AG09319 (cell line): ENCODE measurements at regions not wholly inside any gene's neighbourhood (a gene's known extent, or its start where the extent isn't known, plus 50 kb on each side); places are given as distances from the start of the nearest gene placed in this dataset.

Source experiments
- DNase-seq: peaks from one replicate; pipeline ENCODE4 v3.0.0-alpha.2; 2010; ENCODE audit warnings: low read depth; ENCODE audit errors: extremely low read depth
- CTCF ChIP-seq: IDR thresholded peaks from 2 replicates; pipeline ENCODE4 v1.5.1; 2011; ENCODE audit warnings: low read depth, mild to moderate bottlenecking, inconsistent platforms, low read length, moderate library complexity

DNA sequence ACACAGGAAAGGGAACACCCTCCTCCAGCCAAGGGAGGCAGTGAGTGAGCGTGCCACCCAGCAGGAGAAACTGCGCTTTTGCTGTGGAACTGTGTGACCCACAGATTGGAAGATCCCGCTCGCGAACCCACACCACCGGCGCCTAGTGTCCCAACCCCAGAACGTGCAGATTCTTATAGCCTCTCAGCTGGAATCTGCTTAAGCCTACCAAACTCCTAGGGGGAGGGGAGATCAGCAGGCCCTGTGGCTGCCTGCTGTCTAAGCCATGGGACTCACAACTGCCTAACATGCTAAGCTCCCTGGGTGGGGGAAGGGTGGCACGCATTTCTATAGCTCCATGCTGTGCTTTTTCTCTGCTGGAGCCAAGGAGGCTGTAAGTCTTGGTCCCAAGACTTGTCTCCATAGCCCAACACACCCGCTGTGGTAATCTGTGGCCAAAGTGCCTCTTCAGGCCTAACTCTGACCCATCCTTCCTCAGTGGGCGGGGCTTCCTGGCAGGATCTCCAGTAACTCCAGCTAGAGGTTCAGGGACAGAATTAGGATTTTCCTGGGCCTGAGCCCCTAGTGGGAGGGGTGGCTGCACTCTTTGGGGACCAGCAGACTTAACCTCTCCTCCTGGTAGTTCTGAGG lies 485.0 kb downstream of the TAF11L14 start:
- no peak for DNase-seq
- no peak for TF ChIP-seq CTCF

GRCh38 chr5:18141222-18141621 lies 507.0 kb downstream of the TAF11L14 start:
- TF ChIP-seq CTCF: no peak
- DNase-seq: no peak

- no peak for TF ChIP-seq CTCF
- DNase-seq: no peak
Measured at GRCh38 chr5:18142831-18143230, 508.6 kb downstream of the TAF11L14 start.

DNA sequence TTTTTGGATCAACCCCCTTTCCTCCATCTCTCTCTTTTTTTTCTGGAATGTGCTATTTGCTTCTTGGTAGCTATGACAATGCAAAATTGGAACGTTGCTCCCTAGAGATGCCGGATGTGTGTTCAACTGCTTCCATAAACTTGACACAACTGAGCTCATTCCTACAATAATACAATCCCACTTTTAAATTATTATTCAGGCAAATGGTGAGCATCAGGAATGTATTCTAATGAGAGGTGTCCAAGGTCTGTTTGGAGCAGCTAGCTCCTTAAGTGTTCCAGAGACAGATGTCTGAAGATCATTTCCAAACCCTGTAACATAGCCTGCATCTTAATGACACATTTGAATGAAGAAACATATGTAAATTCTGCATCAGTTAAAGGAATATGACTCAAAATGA lies 518.4 kb downstream of the TAF11L14 start:
- DNase-seq: no peak
- TF ChIP-seq CTCF: no peak

DNA sequence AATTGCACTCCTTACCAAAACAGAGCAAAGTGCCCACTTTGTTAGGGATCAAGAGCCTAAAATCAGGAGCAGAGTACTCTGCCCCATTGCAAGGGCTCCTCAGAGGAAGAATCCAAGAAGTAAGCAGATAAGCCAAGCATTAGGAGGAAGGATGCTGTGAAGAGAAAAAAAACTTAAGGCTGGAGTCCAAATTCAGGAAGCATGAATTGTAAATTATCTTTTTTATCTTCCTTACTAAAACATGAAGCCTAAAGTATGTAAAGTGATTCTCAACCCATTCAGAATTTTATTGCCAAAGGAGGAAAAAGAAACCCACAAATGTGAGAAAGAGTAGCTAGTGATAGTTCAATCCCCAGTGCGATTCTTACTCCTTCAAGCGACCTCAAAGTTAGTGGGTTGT lies 523.9 kb downstream of the TAF11L14 start:
- TF ChIP-seq CTCF: no peak
- DNase-seq: no peak

- DNase-seq: no peak
- TF ChIP-seq CTCF: no peak
Measured at GRCh38 chr5:18159331-18159730, 525.1 kb downstream of the TAF11L14 start.

- no peak for TF ChIP-seq CTCF
- DNase-seq: no peak
Measured at GRCh38 chr5:18171684-18172083, 537.4 kb downstream of the TAF11L14 start.
